NCI-H69 (cell line): ENCODE measurements at regions not wholly inside any gene's neighbourhood (a gene's known extent, or its start where the extent isn't known, plus 50 kb on each side); places are given as distances from the start of the nearest gene placed in this dataset.
"Not testable (repeated sequence)": the region's sequence is repeated elsewhere in the genome, so short reads cannot be mapped to it uniquely, and the experiment has no call there.

Experiments used
- DNase-seq: peaks from one replicate; lab custom pipeline; 2025; lab: John Stamatoyannopoulos, UW

DNA sequence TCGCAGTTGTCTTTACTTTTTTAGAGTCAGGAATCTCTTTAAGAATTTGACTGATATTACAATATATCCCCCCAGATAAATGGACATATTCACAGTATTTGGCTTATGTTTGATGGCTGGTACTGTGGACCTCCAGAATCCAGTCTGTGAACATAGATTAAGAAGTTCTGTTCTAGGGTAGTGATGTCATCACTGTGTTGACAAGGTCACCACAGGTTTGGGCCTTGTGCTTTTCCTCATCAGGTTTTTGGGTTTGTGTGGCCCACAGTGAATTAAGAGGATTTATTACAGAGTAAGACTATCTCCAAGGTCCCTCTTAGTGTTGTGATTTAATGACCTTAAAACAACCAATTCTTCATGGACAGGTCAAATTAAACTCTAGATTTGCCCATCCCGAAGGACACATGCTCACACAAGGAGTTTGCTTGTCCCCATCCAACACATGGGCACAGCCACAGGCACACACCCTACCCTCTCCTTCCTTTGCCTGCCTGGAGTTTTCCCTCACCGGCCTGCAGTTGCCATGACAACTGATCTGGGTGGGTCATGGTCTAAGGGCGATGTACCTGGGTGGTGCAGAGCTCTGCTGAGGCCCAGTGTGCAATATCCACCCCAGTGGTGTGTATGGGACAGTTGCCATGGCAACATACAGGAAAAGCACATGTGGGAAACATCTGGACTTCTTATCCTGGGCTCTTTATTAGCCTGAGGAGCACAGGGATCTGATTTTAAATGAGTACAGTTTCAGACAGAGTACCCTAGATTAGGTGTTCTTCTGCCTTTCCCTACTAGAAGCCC, 98.6 kb downstream of the NAV1 start:
- peak; percentile 35 for DNase-seq

DNA sequence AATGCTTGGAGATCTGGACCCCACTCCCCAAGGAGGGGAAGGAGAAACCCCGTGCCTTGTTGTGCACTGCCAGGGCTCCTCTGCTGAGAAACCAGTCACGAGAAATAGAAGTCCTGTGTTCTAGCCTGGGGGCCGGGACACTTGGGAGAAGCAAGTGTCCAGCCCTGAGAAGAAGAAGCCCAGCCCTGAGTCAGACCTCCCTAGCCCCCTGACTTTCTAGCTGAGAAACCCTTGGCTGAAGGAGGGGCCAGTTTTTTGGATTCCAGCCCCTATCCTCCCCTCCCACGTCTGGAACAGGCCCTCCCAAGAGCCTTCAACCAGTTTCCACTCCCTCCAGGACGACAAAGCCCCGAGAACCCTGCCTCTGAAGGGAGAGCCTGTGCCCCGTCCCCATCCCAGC, 100.5 kb downstream of the NAV1 start:
- DNase-seq = no peak

DNA sequence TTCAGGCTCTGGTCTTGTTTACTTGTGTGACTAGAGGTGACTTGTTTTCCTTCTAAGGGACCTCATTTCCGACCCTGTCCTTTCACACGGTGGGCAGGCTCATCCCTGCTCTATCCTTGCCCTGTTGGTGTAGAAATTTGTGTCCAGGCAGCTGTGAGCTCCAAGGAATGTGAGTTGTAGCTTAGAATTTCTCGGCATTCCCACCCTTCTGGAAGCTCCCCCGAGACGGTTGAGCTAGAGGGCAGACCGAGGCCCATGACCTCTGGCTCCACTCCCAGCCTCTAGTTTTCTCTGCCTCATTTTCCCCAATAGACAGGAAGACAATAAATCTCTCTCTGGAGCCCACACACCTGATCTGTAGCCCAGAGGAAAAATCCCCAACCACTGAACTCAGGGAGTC, 100.9 kb downstream of the NAV1 start:
- DNase-seq = no peak

DNA sequence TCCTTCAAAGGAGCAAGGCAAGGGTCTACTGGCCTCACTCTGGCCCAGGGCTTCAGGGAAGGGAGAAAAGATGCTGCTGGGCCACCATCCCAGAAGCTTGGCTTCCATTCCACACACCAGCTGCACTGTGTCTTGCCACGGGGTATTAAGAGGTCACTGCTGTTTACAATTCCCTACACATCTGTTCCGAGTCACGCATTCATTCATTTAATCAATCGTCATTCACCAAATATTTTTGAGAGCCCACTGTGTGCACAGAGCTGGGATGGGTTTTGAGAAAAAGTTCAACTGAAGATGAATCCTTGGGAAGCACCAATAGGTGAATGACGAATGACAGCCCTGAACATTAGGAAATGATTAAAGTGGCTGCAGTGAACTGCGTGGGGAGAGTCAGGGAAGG, 101.7 kb downstream of the NAV1 start:
- no peak for DNase-seq

DNA sequence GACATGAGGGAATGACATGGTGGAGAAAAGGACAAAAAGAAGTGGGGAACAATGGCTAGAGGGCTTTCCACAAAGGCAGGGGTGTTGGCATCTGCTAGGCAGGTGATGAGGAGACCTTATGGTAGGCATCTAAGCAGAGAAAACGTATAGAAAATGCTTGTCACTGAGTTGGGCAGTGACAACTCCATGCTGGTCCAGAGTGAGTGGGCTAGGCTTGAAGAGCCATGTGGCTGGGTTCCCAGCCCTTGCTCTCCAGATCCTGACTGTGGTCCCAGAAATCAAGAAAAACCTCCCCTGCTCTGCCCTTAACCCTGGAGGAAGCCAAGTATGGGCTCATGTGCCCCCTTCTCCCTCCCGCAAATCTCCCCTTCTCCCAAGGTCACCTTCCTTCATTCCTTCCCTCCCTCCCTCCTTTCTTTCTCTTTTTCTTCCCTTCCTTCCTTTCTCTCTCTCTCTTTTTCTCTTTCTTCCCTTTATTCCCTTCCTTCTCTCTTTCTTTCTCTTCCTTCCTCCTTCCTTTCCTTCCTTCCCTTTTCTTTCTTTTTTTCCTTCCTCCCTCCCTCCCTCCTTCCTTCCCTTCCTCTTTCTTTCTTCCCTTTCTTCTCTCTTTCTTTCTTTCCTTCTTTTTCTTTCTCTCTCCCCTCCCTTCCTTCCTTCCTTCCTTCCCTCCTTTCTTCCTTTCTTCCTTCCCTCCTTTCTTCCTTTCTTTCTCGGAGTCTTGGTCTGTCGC, 102.8 kb downstream of the NAV1 start:
- no peak for DNase-seq

DNA sequence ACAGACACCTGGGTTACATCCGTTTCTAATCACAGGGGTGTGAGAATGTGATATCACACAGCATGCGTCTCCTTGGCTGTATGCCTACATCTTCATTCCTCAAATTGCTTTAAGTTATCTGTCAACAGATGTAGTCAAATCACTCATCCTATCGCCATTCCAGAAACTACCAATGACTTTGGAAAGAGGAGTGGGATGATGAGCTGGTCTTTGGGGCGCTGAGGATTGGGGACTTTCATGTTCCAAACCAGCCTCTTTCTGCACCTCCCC, 104.8 kb downstream of the NAV1 start:
- no peak for DNase-seq

DNA sequence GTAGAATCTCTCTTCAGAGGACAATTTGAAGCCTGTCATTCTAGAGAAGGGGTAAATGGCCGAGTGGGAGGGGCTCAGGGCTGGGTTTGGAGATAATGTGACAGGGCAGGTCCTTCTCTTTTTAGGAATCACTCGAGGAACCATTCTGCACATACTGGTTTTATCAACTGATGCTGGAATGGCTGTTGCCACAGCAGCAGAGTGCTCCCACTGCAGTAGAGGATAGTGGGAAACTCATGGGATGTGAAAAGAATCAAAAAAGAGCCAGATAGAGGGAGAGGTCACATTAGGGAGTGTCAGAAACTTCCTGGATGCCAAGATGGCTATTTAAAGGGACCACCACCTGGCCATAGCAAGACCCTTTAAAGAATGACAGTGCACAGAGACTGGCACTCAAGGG, 105.3 kb downstream of the NAV1 start:
- no peak for DNase-seq

DNA sequence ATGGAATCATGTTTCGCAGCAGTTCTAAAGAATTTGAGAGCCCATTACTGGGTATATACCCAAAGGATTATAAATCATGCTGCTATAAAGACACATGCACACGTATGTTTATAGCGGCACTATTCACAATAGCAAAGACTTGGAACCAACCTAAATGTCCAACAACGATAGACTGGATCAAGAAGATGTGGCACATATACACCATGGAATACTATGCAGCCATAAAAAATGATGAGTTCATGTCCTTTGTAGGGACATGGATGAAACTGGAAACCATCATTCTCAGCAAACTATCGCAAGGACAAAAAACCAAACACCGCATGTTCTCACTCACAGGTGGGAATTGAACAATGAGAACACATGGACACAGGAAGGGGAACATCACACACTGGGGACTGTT, 106.1 kb downstream of the NAV1 start:
- DNase-seq = not testable (repeated sequence)

DNA sequence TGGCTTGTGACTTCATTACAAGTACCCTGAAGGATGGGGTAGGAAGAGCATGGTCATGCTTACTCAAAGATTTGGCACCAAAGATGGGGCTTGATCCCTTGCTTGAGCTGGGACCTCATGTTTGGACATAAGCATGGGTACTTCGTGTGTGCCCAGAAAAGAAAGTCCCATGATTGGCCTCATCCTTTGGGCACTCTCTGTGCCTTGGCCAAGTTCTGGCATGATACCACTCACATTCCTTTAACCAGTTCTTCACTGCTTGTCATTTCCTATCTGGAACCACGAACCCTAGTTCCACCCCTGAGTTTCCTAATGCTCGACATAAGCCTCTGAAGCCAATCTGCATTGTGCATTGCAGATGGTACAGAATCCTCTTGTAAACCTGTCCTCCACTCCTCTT, 107.0 kb downstream of the NAV1 start:
- DNase-seq = no peak

DNA sequence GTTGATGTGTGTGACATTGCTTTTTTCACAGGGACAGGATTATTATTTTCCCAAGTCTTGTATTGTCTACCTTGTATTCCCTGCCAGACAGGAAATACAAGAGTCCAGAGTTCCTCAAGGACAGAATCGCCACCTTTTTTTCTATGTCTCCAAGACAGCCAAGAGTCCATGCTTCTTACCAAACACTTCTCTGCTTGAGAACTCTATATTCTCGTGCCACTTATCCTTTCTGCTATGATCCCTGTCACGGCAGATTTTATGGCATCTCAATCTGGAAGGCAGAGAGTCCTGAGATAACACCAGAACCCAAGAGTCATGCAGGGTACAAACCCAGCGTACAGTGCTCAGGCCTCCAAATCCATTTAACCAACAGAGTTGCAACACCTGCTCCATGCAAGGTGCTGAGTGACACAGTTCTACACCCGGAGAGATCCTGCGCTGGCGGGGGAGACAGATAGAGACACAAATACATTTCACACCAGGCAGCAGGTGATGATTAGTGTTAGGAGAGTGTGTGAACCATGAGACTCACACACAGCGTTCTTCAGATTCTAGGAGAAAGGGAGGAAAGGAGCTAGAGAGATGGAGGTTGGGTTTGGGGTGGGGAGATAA, 107.6 kb downstream of the NAV1 start:
- no peak for DNase-seq

DNA sequence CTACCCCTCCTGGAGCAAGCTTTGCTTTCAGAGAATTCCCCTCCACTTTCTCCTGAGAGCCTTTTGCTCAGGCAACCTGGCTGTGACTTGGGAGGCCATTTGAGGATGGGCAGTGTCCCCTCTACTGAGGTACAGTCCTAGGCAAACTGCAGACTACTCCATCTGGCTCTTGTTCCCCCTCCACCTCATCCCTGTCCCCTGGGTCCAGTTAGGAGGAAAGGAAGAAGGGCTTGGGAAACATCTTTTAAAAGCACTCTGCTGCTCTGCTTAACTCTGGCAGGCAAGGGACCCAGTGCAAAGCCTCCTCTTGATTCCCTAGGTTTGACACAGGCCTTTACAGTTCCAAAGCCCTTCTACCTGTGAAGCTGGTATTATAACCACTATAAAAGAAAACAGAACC, 108.2 kb downstream of the NAV1 start:
- peak; percentile 58 for DNase-seq

DNA sequence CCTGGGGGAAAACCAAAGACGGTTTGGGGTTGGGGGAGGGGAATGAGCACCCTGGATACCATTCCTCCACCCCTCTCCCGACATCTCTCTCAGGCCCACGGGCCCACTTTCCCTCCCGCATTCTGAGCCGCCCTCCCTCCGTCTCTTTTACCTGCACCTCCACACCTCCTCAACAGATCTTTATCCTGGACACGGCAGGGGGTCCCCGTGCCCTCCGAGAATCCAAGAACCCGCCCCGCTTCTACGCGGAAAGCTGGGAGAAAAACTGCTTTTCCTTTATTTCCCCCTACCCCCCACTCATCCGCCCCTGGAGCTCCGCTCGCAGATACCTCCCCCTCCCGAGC, 108.8 kb downstream of the NAV1 start:
- DNase-seq = no peak

DNA sequence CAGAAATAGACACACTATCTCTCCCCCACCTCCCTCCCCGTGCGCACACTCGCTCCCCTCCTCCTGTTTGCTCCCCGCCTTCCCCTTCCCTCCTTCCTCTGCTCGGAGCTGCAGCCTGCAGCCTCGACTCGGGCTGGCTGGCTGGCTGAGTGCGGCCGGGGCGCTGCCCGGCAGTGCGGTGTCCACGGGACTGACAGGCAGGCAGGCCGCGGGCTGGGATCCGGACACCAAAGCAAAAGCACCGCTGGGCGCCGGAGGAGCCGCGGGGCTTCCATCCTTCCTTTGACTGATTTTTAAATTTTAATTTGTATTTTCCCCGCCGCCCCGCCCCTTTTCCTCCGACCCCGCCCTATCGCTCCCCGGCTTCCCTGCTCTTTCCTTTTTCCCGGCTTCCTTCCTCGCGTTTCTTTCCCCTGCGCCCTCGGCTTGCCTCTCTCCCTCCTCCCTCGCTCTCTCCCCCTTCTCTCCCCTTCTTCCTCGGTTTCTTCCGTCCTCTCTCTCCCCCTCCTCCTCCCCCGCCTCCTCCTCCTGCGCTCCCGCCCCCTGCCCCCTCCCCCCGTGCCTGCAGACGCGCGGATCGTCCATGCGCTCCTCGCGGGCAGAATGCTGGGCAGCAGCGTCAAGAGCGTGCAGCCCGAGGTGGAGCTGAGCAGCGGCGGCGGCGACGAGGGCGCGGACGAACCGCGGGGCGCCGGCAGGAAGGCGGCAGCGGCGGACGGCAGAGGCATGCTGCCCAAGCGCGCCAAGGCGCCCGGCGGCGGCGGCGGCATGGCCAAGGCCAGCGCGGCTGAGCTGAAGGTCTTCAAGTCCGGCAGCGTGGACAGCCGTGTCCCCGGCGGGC, 109.4 kb downstream of the NAV1 start:
- DNase-seq = peak; percentile 94

DNA sequence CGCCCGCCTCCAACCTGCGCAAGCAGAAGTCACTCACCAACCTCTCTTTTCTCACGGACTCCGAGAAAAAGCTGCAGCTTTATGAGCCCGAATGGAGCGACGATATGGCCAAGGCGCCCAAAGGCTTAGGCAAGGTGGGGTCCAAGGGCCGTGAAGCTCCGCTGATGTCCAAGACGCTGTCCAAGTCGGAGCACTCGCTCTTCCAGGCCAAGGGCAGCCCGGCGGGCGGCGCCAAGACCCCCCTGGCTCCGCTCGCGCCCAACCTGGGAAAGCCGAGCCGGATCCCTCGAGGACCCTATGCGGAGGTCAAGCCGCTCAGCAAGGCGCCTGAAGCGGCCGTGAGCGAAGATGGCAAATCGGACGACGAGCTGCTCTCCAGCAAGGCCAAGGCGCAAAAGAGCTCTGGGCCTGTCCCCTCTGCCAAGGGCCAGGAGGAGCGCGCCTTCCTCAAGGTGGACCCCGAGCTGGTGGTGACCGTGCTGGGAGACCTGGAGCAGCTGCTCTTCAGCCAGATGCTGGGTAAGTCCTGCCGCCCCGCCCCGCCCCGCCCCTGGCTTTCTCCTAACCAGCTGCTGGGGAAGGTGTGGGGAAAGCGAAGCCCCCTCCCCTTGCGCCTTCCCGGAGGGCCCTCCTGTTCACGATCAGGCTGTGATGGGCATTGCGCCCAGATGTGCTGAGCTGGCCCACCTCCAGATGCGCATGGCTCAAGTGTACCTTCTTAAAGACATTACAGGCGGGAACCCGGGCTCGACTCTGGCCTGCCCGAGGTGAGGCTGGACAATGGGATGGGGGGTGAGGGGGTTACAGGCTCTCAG, 110.2 kb downstream of the NAV1 start:
- DNase-seq = peak; percentile 91

DNA sequence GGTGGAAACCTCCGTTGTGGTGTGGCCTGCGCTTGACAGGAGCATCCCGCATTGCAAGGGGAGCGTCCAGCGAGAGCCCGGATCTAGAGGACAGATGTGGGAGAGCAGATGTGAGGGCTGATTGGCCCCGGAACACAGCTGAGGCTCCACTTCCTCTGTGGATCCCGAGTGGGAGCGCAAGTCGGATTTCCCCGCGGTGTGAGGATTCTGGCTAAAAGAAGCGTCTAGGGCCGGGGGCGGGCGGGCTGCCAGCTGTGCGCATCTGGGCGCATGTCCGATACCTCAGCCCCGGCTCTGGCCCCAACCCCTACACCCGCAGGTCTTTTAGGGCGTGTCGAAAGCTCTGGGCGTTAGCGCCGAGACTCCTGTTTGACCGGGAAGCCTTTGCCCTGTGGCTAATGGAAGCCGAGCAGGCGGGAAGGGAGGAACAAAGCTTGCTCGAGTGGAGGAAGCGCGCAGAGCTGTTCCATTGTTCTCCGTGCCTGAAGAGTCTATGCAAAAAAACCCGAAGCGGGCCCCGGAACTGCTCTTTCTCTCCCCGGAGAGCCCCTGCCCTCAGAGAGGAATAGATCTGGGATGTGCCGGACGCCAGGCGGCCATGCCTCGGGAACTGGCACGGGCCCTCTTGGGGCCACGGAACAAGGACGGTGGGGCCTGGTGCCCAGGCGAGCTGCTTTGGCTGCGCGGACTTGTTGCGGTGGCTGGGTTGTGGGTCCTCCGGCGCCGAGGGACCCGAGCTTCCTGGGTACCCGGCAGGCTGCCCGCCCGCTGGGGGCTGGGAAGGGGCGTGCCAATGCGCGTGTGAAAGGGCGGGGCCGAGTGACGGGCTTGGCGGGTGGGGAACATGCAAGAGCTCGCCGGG, 111.1 kb downstream of the NAV1 start:
- peak; percentile 96 for DNase-seq

DNA sequence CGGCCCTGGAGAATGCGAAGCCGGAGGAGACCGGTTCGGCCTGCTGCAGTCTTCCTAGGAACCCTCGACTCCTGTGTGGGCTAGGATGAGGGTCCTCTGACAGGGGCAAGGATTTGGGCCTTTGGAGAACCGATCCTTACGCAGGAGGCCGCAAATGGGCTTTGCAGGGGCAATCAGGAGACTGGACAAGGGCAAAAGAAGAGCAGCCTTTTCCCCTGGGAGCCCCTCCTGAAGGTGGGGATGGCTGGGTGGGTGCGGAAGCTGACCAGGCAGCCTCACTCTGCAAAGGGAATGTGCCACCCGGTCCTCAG, 111.7 kb downstream of the NAV1 start:
- no peak for DNase-seq

DNA sequence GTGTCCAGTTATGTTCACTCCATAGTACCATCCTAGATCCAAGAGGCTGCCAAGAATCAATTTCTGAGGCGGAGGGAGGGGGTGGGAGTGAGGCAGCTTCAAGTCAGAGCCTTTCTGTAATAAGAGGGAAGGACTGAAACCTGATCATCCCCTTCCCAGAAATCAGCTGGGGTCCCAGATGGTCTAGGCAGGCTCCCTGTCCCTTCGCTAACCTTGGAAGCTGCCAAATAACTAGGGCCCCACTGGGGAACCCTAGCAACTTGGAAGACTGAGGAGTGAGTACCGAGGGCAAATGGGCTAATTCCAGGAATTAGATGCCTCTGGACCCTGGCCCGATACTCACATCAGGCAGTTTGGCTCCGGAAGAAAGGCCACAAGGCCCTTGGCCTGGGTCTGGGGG, 113.3 kb downstream of the NAV1 start:
- DNase-seq = peak; percentile 67

DNA sequence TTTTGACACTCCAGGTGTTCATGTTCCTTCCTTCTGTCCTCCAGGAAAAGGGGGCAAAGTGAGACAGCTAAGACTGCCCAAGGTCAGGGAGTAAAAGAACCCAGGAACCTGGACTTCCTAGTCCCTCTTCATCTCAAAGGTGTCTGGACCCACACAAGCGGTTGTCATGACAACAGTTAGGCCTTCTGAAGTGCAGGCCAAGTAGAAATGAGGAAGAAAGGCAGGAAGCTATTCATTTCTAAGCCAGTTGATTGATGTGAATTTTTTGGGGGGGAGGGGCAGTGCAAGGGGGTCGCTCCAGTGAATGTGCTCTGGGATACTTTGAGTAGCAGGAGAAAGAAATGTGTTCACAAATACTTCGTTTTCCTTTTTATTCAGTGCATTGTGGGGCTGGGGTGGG, 114.3 kb downstream of the NAV1 start:
- peak; percentile 67 for DNase-seq

DNA sequence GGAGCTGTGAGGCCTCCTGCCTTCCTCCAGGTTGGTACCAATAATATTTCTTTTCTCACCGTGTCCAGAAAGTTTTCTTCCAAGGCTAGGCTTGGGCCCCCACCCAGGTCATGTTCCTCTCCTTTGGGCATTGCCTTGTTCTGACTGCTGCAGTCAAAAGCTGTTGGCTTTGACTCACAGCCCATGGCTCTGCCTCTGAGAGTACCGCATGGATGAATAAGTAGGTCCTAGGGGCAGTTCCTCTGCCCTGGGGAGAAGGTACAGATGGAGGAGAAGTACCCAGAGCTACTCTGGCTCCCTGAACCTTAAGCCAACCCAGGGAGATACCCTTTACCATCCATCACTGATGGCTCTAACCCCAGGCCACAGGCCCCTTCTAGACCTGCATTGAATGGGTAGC, 115.0 kb downstream of the NAV1 start:
- DNase-seq = no peak

DNA sequence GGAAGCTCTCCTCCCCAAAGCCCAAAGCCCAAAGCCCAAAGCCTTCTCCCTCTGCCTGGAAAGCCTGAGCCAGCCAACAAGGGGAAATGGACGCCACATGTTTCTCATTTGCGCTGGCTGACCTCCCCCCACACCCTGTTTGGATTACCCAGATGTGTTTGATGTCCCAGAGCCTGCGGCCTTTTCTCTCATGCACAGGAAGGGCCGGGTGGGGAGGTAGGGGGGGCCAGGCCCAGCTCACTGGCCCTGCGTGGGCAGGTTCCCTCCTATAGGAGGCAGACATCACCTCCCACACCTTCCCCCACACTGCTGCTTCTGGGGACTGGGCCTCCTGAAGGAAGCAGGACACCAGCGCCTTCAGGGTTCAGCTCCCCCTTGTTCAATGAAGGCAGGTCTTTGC, 116.3 kb downstream of the NAV1 start:
- peak; percentile 82 for DNase-seq

DNA sequence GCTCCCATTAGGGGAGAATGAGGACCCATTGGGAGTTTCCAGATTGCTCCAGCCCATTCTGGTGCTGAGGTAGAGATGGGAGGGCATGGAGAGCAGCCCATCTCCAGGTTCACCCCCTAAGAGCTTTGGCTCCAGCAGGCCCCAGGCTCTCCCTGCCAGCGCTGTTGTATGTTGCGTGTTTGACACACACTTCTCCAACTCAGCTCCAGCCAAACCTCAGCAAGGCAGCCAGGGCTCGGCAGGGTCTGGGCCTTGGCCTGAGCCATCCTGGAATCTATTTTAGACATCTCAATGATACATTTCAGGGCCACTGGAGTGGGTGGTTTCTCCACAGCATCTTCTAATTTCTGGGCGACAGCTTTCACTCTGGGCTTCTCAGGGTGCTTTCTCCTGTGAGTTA, 117.0 kb downstream of the NAV1 start:
- no peak for DNase-seq
